PFSK-1 (cell line): ENCODE measurements at regions not wholly inside any gene's neighbourhood (a gene's known extent, or its start where the extent isn't known, plus 50 kb on each side); places are given as distances from the start of the nearest gene placed in this dataset.

Experiments used
- TAF1 ChIP-seq: IDR thresholded peaks from 2 replicates; pipeline ENCODE4 v1.6.1; 2012; ENCODE audit warnings: low read length, control low read depth, borderline replicate concordance; ENCODE audit not compliant: insufficient read depth
- TF ChIP-seq, protein P1 (sequence below), 2 experiments: IDR thresholded peaks; 2 replicates each; pipeline versions ENCODE4 v1.6.1 to v1.8.0; 2011 to 2012; ENCODE audit warnings: low read depth in 2 of 2, low read length in 2 of 2, control low read depth in 1 of 2, inconsistent platforms in 1 of 2, mild to moderate bottlenecking in 1 of 2, moderate library complexity in 1 of 2; ENCODE audit not compliant: insufficient read depth in 1 of 2

DNA sequence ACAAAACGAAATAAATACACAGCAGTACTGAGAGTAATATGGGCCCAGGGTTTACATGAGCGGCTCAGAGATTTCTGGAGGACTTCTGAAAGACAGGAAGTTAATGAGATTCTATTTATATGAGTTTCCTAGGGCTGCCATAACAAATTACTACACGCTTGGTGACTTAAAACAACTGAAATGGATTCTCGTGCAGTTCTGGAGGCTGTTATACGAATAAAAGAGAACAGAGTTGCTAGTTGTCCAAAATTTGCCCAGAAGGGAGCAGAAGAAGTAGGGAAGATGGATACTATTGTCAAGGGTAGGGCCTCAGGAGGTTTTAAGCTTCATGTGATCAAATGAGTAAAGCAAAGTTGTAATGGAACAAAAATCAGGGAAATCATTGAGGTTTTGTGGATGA, 173.1 kb upstream of the LYSMD4 start:
- no peak for TF ChIP-seq TAF1
- TF ChIP-seq, protein P1, sequence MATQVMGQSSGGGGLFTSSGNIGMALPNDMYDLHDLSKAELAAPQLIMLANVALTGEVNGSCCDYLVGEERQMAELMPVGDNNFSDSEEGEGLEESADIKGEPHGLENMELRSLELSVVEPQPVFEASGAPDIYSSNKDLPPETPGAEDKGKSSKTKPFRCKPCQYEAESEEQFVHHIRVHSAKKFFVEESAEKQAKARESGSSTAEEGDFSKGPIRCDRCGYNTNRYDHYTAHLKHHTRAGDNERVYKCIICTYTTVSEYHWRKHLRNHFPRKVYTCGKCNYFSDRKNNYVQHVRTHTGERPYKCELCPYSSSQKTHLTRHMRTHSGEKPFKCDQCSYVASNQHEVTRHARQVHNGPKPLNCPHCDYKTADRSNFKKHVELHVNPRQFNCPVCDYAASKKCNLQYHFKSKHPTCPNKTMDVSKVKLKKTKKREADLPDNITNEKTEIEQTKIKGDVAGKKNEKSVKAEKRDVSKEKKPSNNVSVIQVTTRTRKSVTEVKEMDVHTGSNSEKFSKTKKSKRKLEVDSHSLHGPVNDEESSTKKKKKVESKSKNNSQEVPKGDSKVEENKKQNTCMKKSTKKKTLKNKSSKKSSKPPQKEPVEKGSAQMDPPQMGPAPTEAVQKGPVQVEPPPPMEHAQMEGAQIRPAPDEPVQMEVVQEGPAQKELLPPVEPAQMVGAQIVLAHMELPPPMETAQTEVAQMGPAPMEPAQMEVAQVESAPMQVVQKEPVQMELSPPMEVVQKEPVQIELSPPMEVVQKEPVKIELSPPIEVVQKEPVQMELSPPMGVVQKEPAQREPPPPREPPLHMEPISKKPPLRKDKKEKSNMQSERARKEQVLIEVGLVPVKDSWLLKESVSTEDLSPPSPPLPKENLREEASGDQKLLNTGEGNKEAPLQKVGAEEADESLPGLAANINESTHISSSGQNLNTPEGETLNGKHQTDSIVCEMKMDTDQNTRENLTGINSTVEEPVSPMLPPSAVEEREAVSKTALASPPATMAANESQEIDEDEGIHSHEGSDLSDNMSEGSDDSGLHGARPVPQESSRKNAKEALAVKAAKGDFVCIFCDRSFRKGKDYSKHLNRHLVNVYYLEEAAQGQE (IDR thresholded peaks at IDR 0.05; ENCODE audit: insufficient read depth in 1 of 2, low read depth in 2 of 2, low read length in 2 of 2), result no peak
